ENCODE measurements at regions not wholly inside any gene's neighbourhood (a gene's known extent, or its start where the extent isn't known, plus 50 kb on each side); places are given as distances from the start of the nearest gene placed in this dataset.

GRCh38 chr13:73940098-73940497 is 194.1 kb downstream of the KLF12 start:
- in situ Hi-C loops (cut with HindIII; ENCODE audit: low sequenced_read_pairs), result no loop called here

- in situ Hi-C loops (cut with HindIII; ENCODE audit: low sequenced_read_pairs), result no loop called here
These were observed 194.6 kb downstream of the KLF12 start for GRCh38 chr13:73939603-73940002.

GRCh38 chr13:73939071-73939380 is 195.2 kb downstream of the KLF12 start:
- in situ Hi-C loops (cut with HindIII; ENCODE audit: low sequenced_read_pairs), result no loop called here

- in situ Hi-C loops (cut with HindIII; ENCODE audit: low sequenced_read_pairs), result no loop called here
These were observed 195.7 kb downstream of the KLF12 start for GRCh38 chr13:73938372-73939070.

- in situ Hi-C loops (cut with HindIII; ENCODE audit: low sequenced_read_pairs), result no loop called here
These were observed 196.8 kb downstream of the KLF12 start for GRCh38 chr13:73937441-73937840.

GRCh38 chr13:73935991-73936390 is 198.2 kb downstream of the KLF12 start:
- in situ Hi-C loops (cut with HindIII; ENCODE audit: low sequenced_read_pairs), result no loop called here

GRCh38 chr13:73934771-73935170 is 199.4 kb downstream of the KLF12 start:
- in situ Hi-C loops (cut with HindIII; ENCODE audit: low sequenced_read_pairs), result no loop called here

- in situ Hi-C loops (cut with HindIII; ENCODE audit: low sequenced_read_pairs), result no loop called here
These were observed 200.0 kb downstream of the KLF12 start for GRCh38 chr13:73934215-73934641.

- in situ Hi-C loops (cut with HindIII; ENCODE audit: low sequenced_read_pairs), result no loop called here
These were observed 200.4 kb downstream of the KLF12 start for GRCh38 chr13:73933795-73934194.

GRCh38 chr13:73932091-73932490 is 202.1 kb downstream of the KLF12 start:
- in situ Hi-C loops (cut with HindIII; ENCODE audit: low sequenced_read_pairs), result no loop called here

GRCh38 chr13:73929287-73929932 is 204.8 kb downstream of the KLF12 start:
- in situ Hi-C loops (cut with HindIII; ENCODE audit: low sequenced_read_pairs), result no loop called here

GRCh38 chr13:73924607-73925006 is 209.6 kb downstream of the KLF12 start:
- in situ Hi-C loops (cut with HindIII; ENCODE audit: low sequenced_read_pairs), result no loop called here

- in situ Hi-C loops (cut with HindIII; ENCODE audit: low sequenced_read_pairs), result no loop called here
These were observed 211.5 kb downstream of the KLF12 start for GRCh38 chr13:73922493-73923393.

- in situ Hi-C loops (cut with HindIII; ENCODE audit: low sequenced_read_pairs), result no loop called here
These were observed 215.5 kb downstream of the KLF12 start for GRCh38 chr13:73918691-73919090.

GRCh38 chr13:73913751-73914518 is 220.3 kb downstream of the KLF12 start:
- in situ Hi-C loops (cut with HindIII; ENCODE audit: low sequenced_read_pairs), result no loop called here

GRCh38 chr13:73913079-73913740 is 221.0 kb downstream of the KLF12 start:
- in situ Hi-C loops (cut with HindIII; ENCODE audit: low sequenced_read_pairs), result no loop called here

GRCh38 chr13:73911361-73911760 is 222.8 kb downstream of the KLF12 start:
- in situ Hi-C loops (cut with HindIII; ENCODE audit: low sequenced_read_pairs), result no loop called here

GRCh38 chr13:73910733-73911132 is 223.5 kb downstream of the KLF12 start:
- in situ Hi-C loops (cut with HindIII; ENCODE audit: low sequenced_read_pairs), result no loop called here

GRCh38 chr13:73908809-73909208 is 225.4 kb downstream of the KLF12 start:
- in situ Hi-C loops (cut with HindIII; ENCODE audit: low sequenced_read_pairs), result no loop called here

- in situ Hi-C loops (cut with HindIII; ENCODE audit: low sequenced_read_pairs), result no loop called here
These were observed 229.6 kb downstream of the KLF12 start for GRCh38 chr13:73904625-73905024.
